ENCODE measurements at regions not wholly inside any gene's neighbourhood (a gene's known extent, or its start where the extent isn't known, plus 50 kb on each side); places are given as distances from the start of the nearest gene placed in this dataset.
"Not testable (repeated sequence)": the region's sequence is repeated elsewhere in the genome, so short reads cannot be mapped to it uniquely, and the experiment has no call there.

- TF ChIP-seq, protein P1, sequence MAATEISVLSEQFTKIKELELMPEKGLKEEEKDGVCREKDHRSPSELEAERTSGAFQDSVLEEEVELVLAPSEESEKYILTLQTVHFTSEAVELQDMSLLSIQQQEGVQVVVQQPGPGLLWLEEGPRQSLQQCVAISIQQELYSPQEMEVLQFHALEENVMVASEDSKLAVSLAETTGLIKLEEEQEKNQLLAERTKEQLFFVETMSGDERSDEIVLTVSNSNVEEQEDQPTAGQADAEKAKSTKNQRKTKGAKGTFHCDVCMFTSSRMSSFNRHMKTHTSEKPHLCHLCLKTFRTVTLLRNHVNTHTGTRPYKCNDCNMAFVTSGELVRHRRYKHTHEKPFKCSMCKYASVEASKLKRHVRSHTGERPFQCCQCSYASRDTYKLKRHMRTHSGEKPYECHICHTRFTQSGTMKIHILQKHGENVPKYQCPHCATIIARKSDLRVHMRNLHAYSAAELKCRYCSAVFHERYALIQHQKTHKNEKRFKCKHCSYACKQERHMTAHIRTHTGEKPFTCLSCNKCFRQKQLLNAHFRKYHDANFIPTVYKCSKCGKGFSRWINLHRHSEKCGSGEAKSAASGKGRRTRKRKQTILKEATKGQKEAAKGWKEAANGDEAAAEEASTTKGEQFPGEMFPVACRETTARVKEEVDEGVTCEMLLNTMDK (IDR thresholded peaks at IDR 0.05; ENCODE audit: borderline replicate concordance, insufficient read depth, low read depth, low read length, poor library complexity, severe bottlenecking) = no peak
Observed at GRCh38 chr2:152263911-152264310, 71.1 kb upstream of the FMNL2 start (continued).

GRCh38 chr2:152273732-152274260, 61.2 kb upstream of the FMNL2 start:
- H3K4me3 ChIP-seq; intact Hi-C loops (cut with micrococcal nuclease); FAIRE-seq; in situ Hi-C loops (cut with MboI); H3K79me2 ChIP-seq (ENCODE audit: control insufficient read depth, insufficient read depth, low read length); H4K20me1 ChIP-seq (replicated peaks; ENCODE audit: control insufficient read depth, insufficient read depth, low read length); H3K4me1 ChIP-seq (replicated peaks in 1 of 2; ENCODE audit: control insufficient read depth in 2 of 2, insufficient read depth in 2 of 2, low read length in 2 of 2); H3K9me1 ChIP-seq (ENCODE audit: control insufficient read depth, insufficient read depth, low read length); POLR2A ChIA-PET; H3K27me3 ChIP-seq (ENCODE audit: control insufficient read depth in 2 of 2, insufficient read depth in 2 of 2, low read length in 2 of 2); H3K4me2 ChIP-seq (ENCODE audit: insufficient read depth, low read length); DNase-seq (ENCODE audit: extremely low read depth in 1 of 4, low spot score in 3 of 4); H3K36me3 ChIP-seq (ENCODE audit: control insufficient read depth, insufficient read depth, low read length); ATAC-seq; H2AFZ ChIP-seq (ENCODE audit: low read depth, low read length); CTCF ChIA-PET (ENCODE audit: low intra/inter-chr PET ratio); H3K27ac ChIP-seq (ENCODE audit: extremely low read depth, low read depth, low read length); H3K9ac ChIP-seq (ENCODE audit: insufficient read depth in 1 of 2, low read depth in 2 of 2, low read length in 2 of 2); H3K9me3 ChIP-seq (replicated peaks; ENCODE audit: control insufficient read depth, insufficient read depth, low read depth, low read length); BruUV-seq (replicated peaks): not testable (repeated sequence)
- WGBS (ENCODE audit: insufficient coverage, low coverage, missing lambda C conversion rate) = 0% methylated on average over 2 of the region's 2 CpGs

DNA sequence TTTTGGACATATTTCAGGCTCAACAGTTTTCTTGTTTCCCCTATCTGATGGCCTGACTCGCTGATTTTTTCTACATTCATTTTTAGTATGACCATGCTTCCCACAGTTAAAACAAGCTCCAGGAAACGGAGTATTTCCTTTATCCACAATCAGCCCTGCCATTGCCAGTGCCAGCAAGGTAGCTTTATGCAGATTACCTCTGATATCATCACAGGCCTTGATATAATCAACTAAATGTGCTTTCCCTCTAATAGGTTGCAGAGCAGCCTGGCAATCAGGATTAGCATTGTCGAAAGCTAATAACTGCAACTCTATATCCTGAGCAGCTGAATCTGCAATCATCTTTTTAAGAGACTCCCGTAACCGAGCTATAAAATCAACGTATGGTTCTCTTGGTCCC, 57.1 kb upstream of the FMNL2 start:
- H3K27me3 ChIP-seq (ENCODE audit: control insufficient read depth in 2 of 2, insufficient read depth in 2 of 2, low read length in 2 of 2); BruUV-seq (replicated peaks); H3K9ac ChIP-seq (ENCODE audit: insufficient read depth in 1 of 2, low read depth in 2 of 2, low read length in 2 of 2); H3K27ac ChIP-seq (ENCODE audit: extremely low read depth, low read depth, low read length); H3K4me3 ChIP-seq; FAIRE-seq; POLR2A ChIA-PET; intact Hi-C loops (cut with micrococcal nuclease); CTCF ChIA-PET (ENCODE audit: low intra/inter-chr PET ratio); ATAC-seq; H3K4me2 ChIP-seq (ENCODE audit: insufficient read depth, low read length); H4K20me1 ChIP-seq (replicated peaks; ENCODE audit: control insufficient read depth, insufficient read depth, low read length); H2AFZ ChIP-seq (ENCODE audit: low read depth, low read length); H3K9me3 ChIP-seq (replicated peaks; ENCODE audit: control insufficient read depth, insufficient read depth, low read depth, low read length); H3K9me1 ChIP-seq (ENCODE audit: control insufficient read depth, insufficient read depth, low read length); in situ Hi-C loops (cut with MboI); H3K79me2 ChIP-seq (ENCODE audit: control insufficient read depth, insufficient read depth, low read length); H3K4me1 ChIP-seq (replicated peaks in 1 of 2; ENCODE audit: control insufficient read depth in 2 of 2, insufficient read depth in 2 of 2, low read length in 2 of 2); H3K36me3 ChIP-seq (ENCODE audit: control insufficient read depth, insufficient read depth, low read length); DNase-seq (ENCODE audit: extremely low read depth in 1 of 4, low spot score in 3 of 4): not testable (repeated sequence)
- 0% methylated on average over 5 of the region's 6 CpGs for WGBS (ENCODE audit: insufficient coverage, low coverage, missing lambda C conversion rate)
